ENCODE measurements at regions not wholly inside any gene's neighbourhood (a gene's known extent, or its start where the extent isn't known, plus 50 kb on each side); places are given as distances from the start of the nearest gene placed in this dataset.

DNA sequence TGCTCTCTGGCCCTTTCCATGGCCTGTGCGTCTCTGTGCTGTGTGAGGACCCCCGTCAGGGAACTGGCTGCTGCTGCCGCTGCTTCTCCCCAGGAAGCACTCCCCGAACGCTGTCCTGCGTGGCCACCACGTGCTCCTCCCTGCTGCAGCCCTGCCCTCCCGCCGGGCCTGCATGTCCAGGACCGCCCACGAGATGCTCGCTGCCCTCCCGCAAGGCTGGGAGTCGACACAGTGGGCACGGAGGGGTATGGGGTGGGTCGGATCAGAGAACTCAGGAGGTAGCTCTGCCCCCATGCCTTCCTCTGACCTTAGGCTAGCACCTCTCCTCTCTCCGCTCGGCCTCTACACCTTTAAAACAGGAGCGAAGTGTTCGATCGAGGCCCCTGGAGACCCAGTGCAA lies 171.9 kb upstream of the AJAP1 start:
- TF ChIP-seq, protein P1, sequence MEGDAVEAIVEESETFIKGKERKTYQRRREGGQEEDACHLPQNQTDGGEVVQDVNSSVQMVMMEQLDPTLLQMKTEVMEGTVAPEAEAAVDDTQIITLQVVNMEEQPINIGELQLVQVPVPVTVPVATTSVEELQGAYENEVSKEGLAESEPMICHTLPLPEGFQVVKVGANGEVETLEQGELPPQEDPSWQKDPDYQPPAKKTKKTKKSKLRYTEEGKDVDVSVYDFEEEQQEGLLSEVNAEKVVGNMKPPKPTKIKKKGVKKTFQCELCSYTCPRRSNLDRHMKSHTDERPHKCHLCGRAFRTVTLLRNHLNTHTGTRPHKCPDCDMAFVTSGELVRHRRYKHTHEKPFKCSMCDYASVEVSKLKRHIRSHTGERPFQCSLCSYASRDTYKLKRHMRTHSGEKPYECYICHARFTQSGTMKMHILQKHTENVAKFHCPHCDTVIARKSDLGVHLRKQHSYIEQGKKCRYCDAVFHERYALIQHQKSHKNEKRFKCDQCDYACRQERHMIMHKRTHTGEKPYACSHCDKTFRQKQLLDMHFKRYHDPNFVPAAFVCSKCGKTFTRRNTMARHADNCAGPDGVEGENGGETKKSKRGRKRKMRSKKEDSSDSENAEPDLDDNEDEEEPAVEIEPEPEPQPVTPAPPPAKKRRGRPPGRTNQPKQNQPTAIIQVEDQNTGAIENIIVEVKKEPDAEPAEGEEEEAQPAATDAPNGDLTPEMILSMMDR (IDR thresholded peaks at IDR 0.05): no peak
- no peak for TF ChIP-seq POLR2A (IDR thresholded peaks at IDR 0.05)

All from right lobe of liver (tissue), 4 donors.